ENCODE measurements at regions not wholly inside any gene's neighbourhood (a gene's known extent, or its start where the extent isn't known, plus 50 kb on each side); places are given as distances from the start of the nearest gene placed in this dataset.
"Not testable (repeated sequence)": the region's sequence is repeated elsewhere in the genome, so short reads cannot be mapped to it uniquely, and the experiment has no call there.

GRCh38 chr14:59058776-59059175 lies 129.7 kb upstream of the DAAM1 start:
- not testable (repeated sequence) for DNase-seq (ENCODE audit: low spot score)

- DNase-seq (ENCODE audit: low spot score), result no peak
These were observed 127.6 kb upstream of the DAAM1 start for GRCh38 chr14:59060841-59061240.

- no peak for DNase-seq (ENCODE audit: low spot score)
These were observed 127.2 kb upstream of the DAAM1 start for GRCh38 chr14:59061292-59061691.

GRCh38 chr14:59063259-59063658 lies 125.2 kb upstream of the DAAM1 start:
- no peak for DNase-seq (ENCODE audit: low spot score)

GRCh38 chr14:59067127-59067894 lies 121.2 kb upstream of the DAAM1 start:
- DNase-seq (ENCODE audit: low spot score), result no peak

- DNase-seq (ENCODE audit: low spot score), result no peak
These were observed 119.2 kb upstream of the DAAM1 start for GRCh38 chr14:59069163-59069854.

- DNase-seq (ENCODE audit: low spot score), result no peak
These were observed 113.0 kb upstream of the DAAM1 start for GRCh38 chr14:59075506-59075905.

GRCh38 chr14:59081720-59082119 lies 106.7 kb upstream of the DAAM1 start:
- no peak for DNase-seq (ENCODE audit: low spot score)

GRCh38 chr14:59085207-59085739 lies 103.2 kb upstream of the DAAM1 start:
- no peak for DNase-seq (ENCODE audit: low spot score)

GRCh38 chr14:59086241-59086882 lies 102.1 kb upstream of the DAAM1 start:
- no peak for DNase-seq (ENCODE audit: low spot score)

GRCh38 chr14:59087240-59087639 lies 101.2 kb upstream of the DAAM1 start:
- DNase-seq (ENCODE audit: low spot score), result no peak

- DNase-seq (ENCODE audit: low spot score), result no peak
These were observed 100.8 kb upstream of the DAAM1 start for GRCh38 chr14:59087711-59088110.

- DNase-seq (ENCODE audit: low spot score), result no peak
These were observed 97.9 kb upstream of the DAAM1 start for GRCh38 chr14:59090572-59090971.

GRCh38 chr14:59091404-59091803 lies 97.1 kb upstream of the DAAM1 start:
- DNase-seq (ENCODE audit: low spot score), result no peak

- no peak for DNase-seq (ENCODE audit: low spot score)
These were observed 96.5 kb upstream of the DAAM1 start for GRCh38 chr14:59091976-59092375.

GRCh38 chr14:59093902-59094301 lies 94.6 kb upstream of the DAAM1 start:
- DNase-seq (ENCODE audit: low spot score), result no peak

GRCh38 chr14:59096303-59096702 lies 92.2 kb upstream of the DAAM1 start:
- no peak for DNase-seq (ENCODE audit: low spot score)

GRCh38 chr14:59097681-59098080 lies 90.8 kb upstream of the DAAM1 start:
- DNase-seq (ENCODE audit: low spot score), result no peak

- no peak for DNase-seq (ENCODE audit: low spot score)
These were observed 90.1 kb upstream of the DAAM1 start for GRCh38 chr14:59098377-59098776.

- no peak for DNase-seq (ENCODE audit: low spot score)
These were observed 88.3 kb upstream of the DAAM1 start for GRCh38 chr14:59100205-59100604.

- no peak for DNase-seq (ENCODE audit: low spot score)
These were observed 87.0 kb upstream of the DAAM1 start for GRCh38 chr14:59101476-59101875.

- no peak for DNase-seq (ENCODE audit: low spot score)
These were observed 85.1 kb upstream of the DAAM1 start for GRCh38 chr14:59103396-59103795.

GRCh38 chr14:59107819-59108218 lies 80.6 kb upstream of the DAAM1 start:
- DNase-seq (ENCODE audit: low spot score), result no peak

Measured in activated CD4-positive, alpha-beta T cell treated with anti-CD3 and anti-CD28 coated beads, Interleukin-2, Interleukin-4, amounts not matched to agents 100 ng/mL and 50 ng/mL, durations not matched to agents 16 hours and 8 hours (primary cell).